Endothelial cell of umbilical vein (primary cell): ENCODE measurements at regions not wholly inside any gene's neighbourhood (a gene's known extent, or its start where the extent isn't known, plus 50 kb on each side); places are given as distances from the start of the nearest gene placed in this dataset.

ENCODE experiments used
- BruUV-seq: library from RNA; stranded (reverse); fragments of 400-500 nt; replicated peaks from 2 replicates; lab custom pipeline; 2021; lab: Mats Ljungman, UMichigan
- CTCF ChIA-PET: fragments of 300-600, 350-600 bp; sonication (Branson Sonifier 250); formaldehyde crosslinking; loops from one replicate; lab custom pipeline; 2021; ENCODE audit warnings: antibody characterized with exemption, inconsistent platforms; lab: Charles Lee
- POLR2A ChIA-PET: fragments of 300-600, 350-600 bp; sonication (Branson Sonifier 250); formaldehyde crosslinking; loops from one replicate; lab custom pipeline; 2021; ENCODE audit warnings: antibody characterized with exemption, inconsistent platforms; lab: Charles Lee
- DNase-seq: peaks from one replicate; pipeline ENCODE4 v3.0.0-alpha.2; 2011; ENCODE audit warnings: low read depth, low spot score
- FAIRE-seq: peaks from 2 replicates; lab custom pipeline; 2011; peaks lifted over from hg19 to GRCh38; lab: Jason Lieb, UNC
- H2AFZ ChIP-seq: 2 replicates; pipeline ENCODE4 v1.6.0; 2012; ENCODE audit warnings: low read depth, low read length, control low read depth, inconsistent platforms
- H3K27ac ChIP-seq: 2 replicates; pipeline ENCODE4 v1.5.1; 2011; ENCODE audit warnings: low read depth, mild to moderate bottlenecking, control low read depth, low read length, moderate library complexity; ENCODE audit not compliant: insufficient read depth
- H3K27me3 ChIP-seq, 2 experiments: 2 replicates each; pipeline versions ENCODE4 v1.6.0 to v1.6.1; 2011; ENCODE audit warnings: low read length in 2 of 2, mixed read lengths in 1 of 2; ENCODE audit not compliant: control insufficient read depth in 2 of 2, insufficient read depth in 2 of 2
- H3K36me3 ChIP-seq, 2 experiments: 2 replicates in 1 of 2; 3 replicates in 1 of 2; pipeline ENCODE4 v1.5.1; 2011; ENCODE audit warnings: low read length in 2 of 2, mild to moderate bottlenecking in 1 of 2, moderate library complexity in 1 of 2; ENCODE audit not compliant: control insufficient read depth in 2 of 2, insufficient read depth in 2 of 2; ENCODE audit errors: extremely low read depth in 1 of 2
- H3K4me1 ChIP-seq: 3 replicates; pipeline ENCODE4 v1.5.1; 2011; ENCODE audit warnings: mild to moderate bottlenecking, low read length; ENCODE audit not compliant: control insufficient read depth, insufficient read depth; ENCODE audit errors: extremely low read depth
- H3K4me2 ChIP-seq: 2 replicates; pipeline ENCODE4 v1.6.1; 2011; ENCODE audit warnings: low read length, control low read depth, mixed read lengths; ENCODE audit not compliant: insufficient read depth
- H3K4me3 ChIP-seq, 3 experiments: fragments of 200-600 bp in 1 of 3; sonication (generic), shearing (Covaris generic) in 1 of 3; replicated peaks in 1 of 3; 2 replicates each; pipeline ENCODE4 v1.5.1; 2011 to 2016; ENCODE audit warnings: control low read depth in 3 of 3, low read length in 3 of 3, mild to moderate bottlenecking in 2 of 3, inconsistent platforms in 1 of 3, low read depth in 1 of 3, moderate library complexity in 1 of 3; ENCODE audit not compliant: insufficient read depth in 1 of 3
- H3K79me2 ChIP-seq: 2 replicates; pipeline ENCODE4 v1.6.0; 2012; ENCODE audit warnings: low read length, inconsistent platforms; ENCODE audit not compliant: control insufficient read depth, insufficient read depth
- H3K9ac ChIP-seq: replicated peaks from 2 replicates; pipeline ENCODE3; 2011; ENCODE audit warnings: low read length, control low read depth; ENCODE audit not compliant: insufficient read depth; ENCODE audit errors: extremely low read depth
- H3K9me1 ChIP-seq: replicated peaks from 3 replicates; pipeline ENCODE4 v1.6.0; 2011; ENCODE audit warnings: mild to moderate bottlenecking, low read length; ENCODE audit not compliant: control insufficient read depth, insufficient read depth; ENCODE audit errors: extremely low read depth
- H3K9me3 ChIP-seq: replicated peaks from 2 replicates; pipeline ENCODE4 v1.5.1; 2012; ENCODE audit warnings: low read length, inconsistent platforms; ENCODE audit not compliant: control insufficient read depth, insufficient read depth
- H4K20me1 ChIP-seq: replicated peaks from 2 replicates; pipeline ENCODE3; 2011; ENCODE audit warnings: mild to moderate bottlenecking, low read length; ENCODE audit not compliant: control insufficient read depth, insufficient read depth; ENCODE audit errors: extremely low read depth
- CTCF ChIP-seq, 2 donors: IDR thresholded peaks; 1 replicate in 1 of 2; 2 replicates in 1 of 2; pipeline ENCODE4 v1.5.1; 2011; ENCODE audit warnings: low read length in 2 of 2, mild to moderate bottlenecking in 2 of 2, moderate library complexity in 2 of 2, control low read depth in 1 of 2, inconsistent platforms in 1 of 2, low read depth in 1 of 2; ENCODE audit not compliant: insufficient read depth in 1 of 2; ENCODE audit errors: extremely low read depth in 1 of 2
- EZH2 ChIP-seq: IDR thresholded peaks from 2 replicates; pipeline ENCODE4 v1.6.1; 2012; ENCODE audit warnings: borderline replicate concordance, low read depth, mild to moderate bottlenecking, moderate library complexity, low read length, inconsistent platforms; ENCODE audit not compliant: severe bottlenecking
- FOS ChIP-seq: IDR thresholded peaks from 2 replicates; pipeline ENCODE4 v1.6.1; 2011; ENCODE audit warnings: mild to moderate bottlenecking, low read length, moderate library complexity, borderline replicate concordance; ENCODE audit not compliant: insufficient read depth
- GATA2 ChIP-seq: IDR thresholded peaks from 2 replicates; pipeline ENCODE4 v1.7.0; 2011; ENCODE audit warnings: low read depth, mild to moderate bottlenecking, moderate library complexity, mixed read lengths, low read length; ENCODE audit not compliant: insufficient read length, insufficient read depth
- JUN ChIP-seq: IDR thresholded peaks from 2 replicates; pipeline ENCODE4 v1.6.1; 2011; ENCODE audit warnings: borderline replicate concordance, low read depth; ENCODE audit not compliant: insufficient read length, insufficient read depth
- MAX ChIP-seq: IDR thresholded peaks from 2 replicates; pipeline ENCODE4 v1.6.1; 2011; ENCODE audit not compliant: insufficient read depth, insufficient read length
- MYC ChIP-seq: IDR thresholded peaks from one replicate; pipeline ENCODE4 v1.6.1; 2011; ENCODE audit warnings: mild to moderate bottlenecking, low read depth, low read length
- POLR2A ChIP-seq: IDR thresholded peaks from 2 replicates; pipeline ENCODE4 v1.6.1; 2012; ENCODE audit warnings: low read depth, mild to moderate bottlenecking, control low read depth, low read length
- POLR2AphosphoS5 ChIP-seq: IDR thresholded peaks from 2 replicates; pipeline ENCODE4 v1.6.1; 2012; ENCODE audit warnings: low read depth, mild to moderate bottlenecking, control low read depth, low read length, moderate library complexity; ENCODE audit not compliant: insufficient read depth
- dilution Hi-C: fragments of 300-500 bp; cut with MboI; formaldehyde crosslinking; loops from one replicate; pipeline ENCODE4 v1.15.0; 2019; ENCODE audit warnings: low sequenced_read_pairs; ENCODE audit not compliant: extremely low pct_ligation_motif_present
- intact Hi-C: fragments of 100-400 bp; cut with micrococcal nuclease; formaldehyde crosslinking; loops from one replicate; pipeline ENCODE4 v1.10.0; 2022

- dilution Hi-C loops: no loop called here
- intact Hi-C loops: no loop called here
These were observed 147.6 kb downstream of the ADSS2 start for GRCh38 chr1:244304156-244304555.

More at GRCh38 chr1:244304156-244304555, 147.6 kb downstream of the ADSS2 start:
- TF ChIP-seq POLR2AphosphoS5 (no peak), JUN (no peak), EZH2 (no peak), FOS (no peak), MYC (no peak), POLR2A (no peak), CTCF (IDR thresholded peaks at IDR 0.05; ENCODE audit: extremely low read depth in 1 of 2, insufficient read depth in 1 of 2, low read depth in 1 of 2, low read length in 2 of 2) (no peak), GATA2 (no peak), MAX (no peak)
- no peak overlapping the region for H3K9ac ChIP-seq
- peaks cover 51% of the 10 kb centered on the region for H3K4me1 ChIP-seq
- DNase-seq (peak; percentile 23), FAIRE-seq (no peak)
- peaks cover 5% of the 10 kb centered on the region for H3K79me2 ChIP-seq
- no peaks in the 10 kb centered on the region for H4K20me1 ChIP-seq
- no peaks in the 10 kb centered on the region for H3K36me3 ChIP-seq
- no peak overlapping the region for H2AFZ ChIP-seq
- H3K4me2 ChIP-seq: no peak overlapping the region
- no peak overlapping the region for H3K4me3 ChIP-seq
- ChIA-PET CTCF (interaction anchor here (0.8 kb wide), 1 partner anchor 110 kb away, joined by 6 read pairs; no protein-coding TSS in a partner anchor), POLR2A (no interaction called here)
- no peaks in the 10 kb centered on the region for H3K9me3 ChIP-seq
- no TSS peak for BruUV-seq
- no peak overlapping the region for H3K27ac ChIP-seq
- no peaks in the 10 kb centered on the region for H3K27me3 ChIP-seq
- no peaks in the 10 kb centered on the region for H3K9me1 ChIP-seq
